HUES64 (cell line): ENCODE measurements at regions not wholly inside any gene's neighbourhood (a gene's known extent, or its start where the extent isn't known, plus 50 kb on each side); places are given as distances from the start of the nearest gene placed in this dataset.
"Not testable (repeated sequence)": the region's sequence is repeated elsewhere in the genome, so short reads cannot be mapped to it uniquely, and the experiment has no call there.

ENCODE experiments used
- H3K27ac ChIP-seq: 2 replicates; pipeline ENCODE4 v1.7.0; 2013; ENCODE audit warnings: low read depth, low read length, inconsistent platforms
- H3K27me3 ChIP-seq: 2 replicates; pipeline ENCODE4 v1.6.1; 2013; ENCODE audit warnings: mild to moderate bottlenecking, low read length; ENCODE audit not compliant: insufficient read depth
- H3K36me3 ChIP-seq: 2 replicates; pipeline ENCODE4 v1.6.1; 2013; ENCODE audit warnings: mild to moderate bottlenecking, low read length; ENCODE audit not compliant: insufficient read depth
- H3K4me1 ChIP-seq: 2 replicates; pipeline ENCODE4 v1.6.1; 2013; ENCODE audit warnings: mild to moderate bottlenecking, low read length, moderate library complexity; ENCODE audit not compliant: insufficient read depth
- H3K4me3 ChIP-seq: 2 replicates; pipeline ENCODE4 v1.5.1; 2013; ENCODE audit warnings: mild to moderate bottlenecking, low read length, moderate library complexity
- H3K9ac ChIP-seq: 2 replicates; pipeline ENCODE4 v1.6.1; 2013; ENCODE audit warnings: mild to moderate bottlenecking, low read depth, low read length
- H3K9me3 ChIP-seq: 2 replicates; pipeline ENCODE4 v1.6.1; 2013; ENCODE audit warnings: low read depth, low read length; ENCODE audit not compliant: insufficient read depth
- WGBS: fragments of 150-250, 120-280 bp; methylation state at CpG from one replicate; pipeline ENCODE4 v1.1.7; 2013; ENCODE audit warnings: missing lambda C conversion rate; 5-methylcytosine and 5-hydroxymethylcytosine counted together

- Histone ChIP-seq H3K9ac (peak overlapping the region; percentile 45; the same call in 1 of the 2 replicates), H3K4me3 (peak overlapping the region; percentile 40), H3K4me1 (peaks cover 6% of the 10 kb centered on the region; the same call in 1 of the 2 replicates), H3K27ac (no peak overlapping the region), H3K36me3 (no peaks in the 10 kb centered on the region), H3K27me3 (no peaks in the 10 kb centered on the region), H3K9me3 (no peaks in the 10 kb centered on the region)
- WGBS, result 41% methylated on average over 8 of the region's 8 CpGs
These were observed 338.3 kb downstream of the EMP1 start for GRCh38 chr12:13534645-13535398.

GRCh38 chr12:13534242-13534641 is 337.7 kb downstream of the EMP1 start:
- H3K36me3 ChIP-seq, result no peaks in the 10 kb centered on the region
- WGBS, result 81% methylated on average over 3 of the region's 3 CpGs
- H3K27ac ChIP-seq, result no peak overlapping the region
- H3K27me3 ChIP-seq, result no peaks in the 10 kb centered on the region
- peaks cover 6% of the 10 kb centered on the region; the same call in 1 of the 2 replicates for H3K4me1 ChIP-seq
- peak overlapping the region; percentile 40 for H3K4me3 ChIP-seq
- H3K9ac ChIP-seq, result 0 out of 2 replicates have a peak overlapping the region, but pooled peaks have one; percentile 45
- no peaks in the 10 kb centered on the region for H3K9me3 ChIP-seq

GRCh38 chr12:13530966-13531365 is 334.4 kb downstream of the EMP1 start:
- H3K9ac ChIP-seq, result no peak overlapping the region
- H3K36me3 ChIP-seq, result no peaks in the 10 kb centered on the region
- peaks cover 5% of the 10 kb centered on the region; the same call in 1 of the 2 replicates for H3K9me3 ChIP-seq
- no peak overlapping the region for H3K27ac ChIP-seq
- peaks cover 6% of the 10 kb centered on the region; the same call in 1 of the 2 replicates for H3K4me1 ChIP-seq
- WGBS, result 90% methylated on average over 7 of the region's 7 CpGs
- no peaks in the 10 kb centered on the region for H3K27me3 ChIP-seq
- no peak overlapping the region for H3K4me3 ChIP-seq

DNA sequence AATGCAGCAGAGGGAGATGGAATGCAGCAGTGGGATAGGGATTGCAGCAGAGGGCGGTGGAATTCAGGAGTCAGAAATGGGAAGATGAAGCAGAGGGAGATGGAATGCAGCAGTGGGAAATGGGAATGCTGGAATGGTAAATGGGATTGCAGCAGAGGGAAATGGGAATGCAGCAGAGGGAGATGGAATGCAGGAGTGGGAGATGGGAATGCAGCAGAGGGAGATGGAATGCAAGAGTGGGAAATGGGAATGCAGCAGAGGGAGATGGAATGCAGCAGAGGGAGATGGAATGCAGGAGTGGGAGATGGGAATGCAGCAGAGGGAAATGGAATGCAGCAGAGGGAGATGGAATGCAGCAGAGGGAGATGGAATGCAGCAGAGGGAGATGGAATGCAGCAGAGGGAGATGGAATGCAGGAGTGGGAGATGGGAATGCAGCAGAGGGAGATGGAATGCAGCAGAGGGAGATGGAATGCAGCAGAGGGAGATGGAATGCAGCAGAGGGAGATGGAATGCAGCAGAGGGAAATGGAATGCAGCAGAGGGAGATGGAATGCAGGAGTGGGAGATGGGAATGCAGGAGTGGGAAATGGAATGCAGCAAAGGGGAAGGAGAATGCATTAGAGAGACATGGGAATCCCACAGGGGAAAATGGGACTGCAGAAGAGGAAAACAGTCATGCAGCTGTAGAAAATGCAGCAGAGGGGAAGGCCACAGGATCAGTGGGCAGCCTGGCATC is 329.8 kb downstream of the EMP1 start:
- H3K4me3 ChIP-seq, H3K9me3 ChIP-seq, H3K9ac ChIP-seq, H3K36me3 ChIP-seq, H3K27me3 ChIP-seq: not testable (repeated sequence)
- peaks cover 13% of the 10 kb centered on the region for H3K4me1 ChIP-seq
- H3K27ac ChIP-seq, result peak overlapping the region; percentile 95
- 82% methylated on average over 1 of the region's 1 CpG for WGBS

- Histone ChIP-seq H3K36me3 (no peaks in the 10 kb centered on the region), H3K9me3 (peaks cover 5% of the 10 kb centered on the region; the same call in 1 of the 2 replicates), H3K4me3 (no peak overlapping the region), H3K27me3 (no peaks in the 10 kb centered on the region), H3K27ac (no peak overlapping the region), H3K4me1 (peaks cover 13% of the 10 kb centered on the region), H3K9ac (no peak overlapping the region)
- 63% methylated on average over 4 of the region's 4 CpGs for whole genome bisulfite sequencing
These were observed 327.2 kb downstream of the EMP1 start for GRCh38 chr12:13523536-13524307.

DNA sequence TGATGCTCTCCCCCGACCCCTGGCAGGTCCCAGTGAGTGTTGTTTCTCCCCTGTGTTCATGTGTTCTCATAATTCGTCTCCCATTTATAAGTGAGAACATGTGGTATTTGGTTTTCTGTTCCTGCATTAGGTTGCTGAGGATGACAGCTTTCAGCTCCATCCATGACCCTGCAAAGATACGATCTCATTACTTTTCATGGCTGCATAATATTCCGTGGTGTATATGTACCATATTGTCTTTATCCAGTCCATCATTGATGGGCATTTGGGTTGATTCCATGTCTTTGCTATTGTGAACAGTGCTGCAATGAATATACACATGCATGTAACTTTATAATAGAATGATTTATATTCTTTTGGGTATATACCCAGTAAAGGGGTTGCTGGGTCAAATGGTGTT is 321.5 kb downstream of the EMP1 start:
- 92% methylated on average over 4 of the region's 4 CpGs for WGBS
- H3K4me3 ChIP-seq, H3K4me1 ChIP-seq, H3K9me3 ChIP-seq, H3K27ac ChIP-seq, H3K36me3 ChIP-seq, H3K9ac ChIP-seq, H3K27me3 ChIP-seq: not testable (repeated sequence)

DNA sequence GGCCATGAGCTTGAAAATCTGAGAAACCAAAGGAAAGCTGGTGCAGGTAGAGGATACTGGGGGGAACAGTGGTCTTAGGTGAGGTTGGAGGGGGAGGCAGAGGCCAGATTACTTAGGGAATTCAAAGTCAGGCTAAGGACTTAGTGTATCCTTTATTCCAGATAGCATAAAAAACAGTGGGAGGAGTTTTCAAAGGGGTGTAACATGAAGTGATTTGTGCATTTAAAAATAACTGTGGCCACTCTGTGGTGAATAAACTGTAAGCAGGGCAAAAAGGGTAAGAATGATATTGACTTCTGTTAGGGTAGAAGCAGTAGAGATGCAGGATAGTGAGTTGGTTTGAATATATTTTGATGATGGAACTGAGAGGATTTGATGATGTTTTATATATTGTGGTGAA is 313.2 kb downstream of the EMP1 start:
- H3K9me3 ChIP-seq, result no peaks in the 10 kb centered on the region
- H3K4me3 ChIP-seq, result no peak overlapping the region
- H3K9ac ChIP-seq, result no peak overlapping the region
- no peaks in the 10 kb centered on the region for H3K36me3 ChIP-seq
- H3K27ac ChIP-seq, result no peak overlapping the region
- peaks cover 16% of the 10 kb centered on the region for H3K4me1 ChIP-seq
- H3K27me3 ChIP-seq, result no peaks in the 10 kb centered on the region

DNA sequence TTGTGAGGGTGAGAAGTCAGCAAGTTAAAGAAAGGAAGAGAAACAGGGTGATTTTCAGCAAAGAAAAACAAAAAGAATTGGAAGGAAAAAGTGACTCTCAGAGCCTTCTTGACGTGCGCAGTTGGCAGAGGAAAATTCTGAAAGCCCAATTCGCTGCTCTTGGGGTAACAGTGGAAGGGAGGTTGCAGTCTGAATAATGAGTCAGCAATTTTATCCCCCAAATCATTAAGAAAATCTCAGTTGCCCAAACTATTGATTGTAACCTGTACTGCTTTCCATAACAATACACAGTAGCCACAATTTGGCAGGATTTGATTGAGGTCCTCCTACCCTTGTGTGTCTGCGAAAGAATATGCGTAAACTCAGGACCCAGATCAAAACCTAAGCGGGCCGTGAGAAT is 309.1 kb downstream of the EMP1 start:
- Histone ChIP-seq H3K27me3 (no peaks in the 10 kb centered on the region), H3K4me3 (no peak overlapping the region), H3K9me3 (no peaks in the 10 kb centered on the region), H3K9ac (no peak overlapping the region), H3K27ac (no peak overlapping the region), H3K36me3 (no peaks in the 10 kb centered on the region), H3K4me1 (peaks cover 18% of the 10 kb centered on the region)
- 78% methylated on average over 7 of the region's 7 CpGs for WGBS

DNA sequence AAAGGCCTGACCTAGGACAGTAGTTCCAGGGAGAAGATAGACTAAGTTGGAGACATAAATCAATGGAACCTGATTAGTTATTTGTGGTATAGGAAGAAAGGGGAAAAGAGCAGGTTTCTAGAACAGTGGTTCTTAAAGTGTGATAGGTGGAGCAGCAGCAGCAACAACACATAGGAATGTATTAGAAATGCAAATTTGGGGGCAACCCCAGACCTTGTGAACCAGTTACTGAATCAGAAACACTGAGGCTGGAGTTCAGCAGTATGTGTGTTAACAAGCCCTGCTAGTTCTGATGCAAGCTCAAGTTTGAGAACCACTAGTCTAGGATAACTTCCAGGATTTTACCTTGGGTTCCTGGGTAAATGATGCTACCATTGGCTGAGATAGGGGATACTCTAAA is 308.7 kb downstream of the EMP1 start:
- Histone ChIP-seq H3K27ac (no peak overlapping the region), H3K9ac (no peak overlapping the region), H3K27me3 (no peaks in the 10 kb centered on the region), H3K36me3 (no peaks in the 10 kb centered on the region), H3K4me1 (peaks cover 18% of the 10 kb centered on the region), H3K9me3 (no peaks in the 10 kb centered on the region), H3K4me3 (no peak overlapping the region)

- H3K9me3 ChIP-seq, result no peaks in the 10 kb centered on the region
- H3K4me3 ChIP-seq, result no peak overlapping the region
- no peak overlapping the region for H3K9ac ChIP-seq
- 90% methylated on average over 5 of the region's 5 CpGs for WGBS
- no peaks in the 10 kb centered on the region for H3K27me3 ChIP-seq
- no peaks in the 10 kb centered on the region for H3K36me3 ChIP-seq
- no peak overlapping the region for H3K27ac ChIP-seq
- H3K4me1 ChIP-seq, result peaks cover 18% of the 10 kb centered on the region
These were observed 308.2 kb downstream of the EMP1 start for GRCh38 chr12:13504736-13505135.

DNA sequence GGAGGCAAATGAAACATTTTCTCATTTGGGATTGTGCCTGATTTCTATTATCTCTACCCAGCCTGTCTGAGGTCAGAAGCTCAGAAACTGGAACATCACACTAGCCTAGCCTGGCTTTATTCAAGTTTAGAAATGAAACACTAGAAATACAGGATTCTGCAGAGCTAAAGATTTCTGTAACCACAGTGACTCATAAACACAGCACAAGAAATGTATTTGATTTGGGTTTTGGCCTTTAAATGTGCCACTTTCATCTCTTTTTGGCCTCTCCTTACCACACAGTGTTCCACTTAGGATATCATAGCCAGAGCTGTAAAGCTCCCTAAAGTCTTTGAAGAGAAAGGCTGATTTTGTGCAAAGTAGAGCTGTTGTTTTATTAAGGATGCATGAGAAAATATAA is 307.5 kb downstream of the EMP1 start:
- no peak overlapping the region for H3K9ac ChIP-seq
- peaks cover 22% of the 10 kb centered on the region for H3K4me1 ChIP-seq
- H3K4me3 ChIP-seq, result no peak overlapping the region
- no peaks in the 10 kb centered on the region for H3K36me3 ChIP-seq
- H3K27ac ChIP-seq, result no peak overlapping the region
- no peaks in the 10 kb centered on the region for H3K9me3 ChIP-seq
- H3K27me3 ChIP-seq, result peaks cover under 1% of the 10 kb centered on the region; the same call in 1 of the 2 replicates
